KG1 (cell line): ENCODE measurements at regions not wholly inside any gene's neighbourhood (a gene's known extent, or its start where the extent isn't known, plus 50 kb on each side); places are given as distances from the start of the nearest gene placed in this dataset.

Experiments used
- DNase-seq: peaks from one replicate; lab custom pipeline; 2025; lab: John Stamatoyannopoulos, UW

DNA sequence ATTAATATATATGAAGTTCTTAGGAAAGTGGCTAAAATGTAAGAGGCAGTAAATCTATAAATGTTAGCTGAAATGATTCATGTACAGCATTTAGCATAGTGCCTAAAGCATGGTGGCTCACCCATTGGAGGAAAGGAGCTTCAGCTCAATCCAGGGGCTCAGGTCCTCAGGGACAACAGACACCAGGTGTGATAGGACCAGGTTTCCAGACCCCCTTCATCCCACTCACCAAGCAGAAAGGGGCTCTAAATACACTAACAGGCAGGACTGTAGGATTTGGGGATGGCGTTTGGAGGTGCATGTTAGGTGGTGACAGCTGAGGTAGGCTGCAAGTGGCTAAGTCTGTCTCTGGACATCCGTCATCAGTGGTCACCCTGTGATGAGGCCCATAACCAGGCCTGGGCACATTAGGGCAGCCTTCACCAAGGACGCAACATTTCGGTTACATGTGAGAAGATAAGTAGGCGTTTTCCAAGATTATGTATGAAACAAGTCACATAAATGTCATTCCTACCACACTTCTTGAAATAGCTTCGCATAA is 233.1 kb downstream of the C1orf94 start:
- DNase-seq = no peak

- DNase-seq = no peak
Measured at GRCh38 chr1:34412598-34413370, 236.1 kb downstream of the C1orf94 start.

- DNase-seq = no peak
Measured at GRCh38 chr1:34415140-34415539, 238.4 kb downstream of the C1orf94 start.

- DNase-seq = no peak
Measured at GRCh38 chr1:34418166-34418565, 241.5 kb downstream of the C1orf94 start.

DNA sequence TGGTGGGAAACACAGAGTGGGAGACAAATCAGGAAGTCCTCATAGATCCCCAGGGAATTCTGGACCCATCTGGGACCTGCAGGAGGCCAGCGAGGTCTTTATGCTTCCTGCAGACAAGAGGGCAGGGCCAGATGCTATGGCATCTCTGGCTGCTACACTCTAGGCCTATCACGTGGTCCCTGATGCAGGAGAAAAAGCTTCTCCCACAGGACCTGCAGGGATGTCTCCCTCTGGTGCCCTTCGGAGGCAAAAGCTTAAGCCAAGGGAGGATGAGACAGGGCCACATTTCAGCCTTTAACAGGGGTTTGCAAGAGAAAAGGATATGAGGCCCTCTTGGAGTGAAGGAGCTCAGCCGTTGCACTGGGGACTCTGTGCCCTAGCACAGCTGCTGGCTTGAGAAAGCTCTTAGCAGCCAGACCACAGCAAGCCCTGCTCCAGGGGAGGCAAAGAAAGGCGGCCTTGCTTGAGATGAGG is 243.0 kb downstream of the C1orf94 start:
- no peak for DNase-seq

GRCh38 chr1:34425046-34425445 is 248.3 kb downstream of the C1orf94 start:
- DNase-seq = no peak

- no peak for DNase-seq
Measured at GRCh38 chr1:34425785-34426184, 249.1 kb downstream of the C1orf94 start.

GRCh38 chr1:34426325-34426896 is 249.7 kb downstream of the C1orf94 start:
- DNase-seq = no peak

DNA sequence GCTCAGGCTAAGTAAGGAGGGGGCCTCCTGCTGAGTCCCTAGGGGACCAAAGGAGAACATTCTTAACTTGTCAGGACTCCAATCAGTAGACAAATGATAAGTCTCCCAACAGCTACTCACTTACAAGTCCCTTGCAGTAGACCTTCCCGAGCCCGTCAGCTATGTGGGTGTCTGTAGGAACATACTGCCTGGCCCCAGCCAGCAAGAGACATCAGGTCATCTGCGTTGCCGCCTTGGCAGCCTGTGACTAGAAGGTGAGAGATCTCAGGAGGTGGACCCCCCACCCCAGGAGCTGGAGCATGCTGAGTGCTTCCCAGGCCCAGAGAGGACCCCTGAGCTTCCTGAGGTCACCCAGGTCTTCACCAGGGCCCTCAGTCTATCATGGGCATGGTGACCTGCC is 250.5 kb downstream of the C1orf94 start:
- DNase-seq = no peak

- no peak for DNase-seq
Measured at GRCh38 chr1:34433099-34433498, 256.4 kb downstream of the C1orf94 start.

DNA sequence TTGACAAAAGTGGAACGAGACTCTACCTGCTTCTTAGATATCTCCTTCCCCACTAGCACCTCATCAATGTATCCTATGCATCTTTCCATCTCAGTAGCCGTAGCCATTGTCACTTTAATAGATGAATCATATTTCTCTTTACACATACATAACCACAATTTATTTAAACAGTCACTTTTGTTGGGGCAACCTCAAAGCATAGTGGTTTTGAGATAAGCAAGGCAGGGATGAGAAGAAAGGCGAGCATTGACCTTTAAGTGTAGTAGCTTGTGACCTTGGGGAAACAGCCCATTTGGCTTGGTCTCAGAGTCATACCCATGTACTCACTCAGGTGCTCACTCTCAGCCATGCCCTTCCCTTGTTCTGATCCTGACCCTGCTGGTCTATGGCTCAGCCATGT is 260.1 kb downstream of the C1orf94 start:
- no peak for DNase-seq

DNA sequence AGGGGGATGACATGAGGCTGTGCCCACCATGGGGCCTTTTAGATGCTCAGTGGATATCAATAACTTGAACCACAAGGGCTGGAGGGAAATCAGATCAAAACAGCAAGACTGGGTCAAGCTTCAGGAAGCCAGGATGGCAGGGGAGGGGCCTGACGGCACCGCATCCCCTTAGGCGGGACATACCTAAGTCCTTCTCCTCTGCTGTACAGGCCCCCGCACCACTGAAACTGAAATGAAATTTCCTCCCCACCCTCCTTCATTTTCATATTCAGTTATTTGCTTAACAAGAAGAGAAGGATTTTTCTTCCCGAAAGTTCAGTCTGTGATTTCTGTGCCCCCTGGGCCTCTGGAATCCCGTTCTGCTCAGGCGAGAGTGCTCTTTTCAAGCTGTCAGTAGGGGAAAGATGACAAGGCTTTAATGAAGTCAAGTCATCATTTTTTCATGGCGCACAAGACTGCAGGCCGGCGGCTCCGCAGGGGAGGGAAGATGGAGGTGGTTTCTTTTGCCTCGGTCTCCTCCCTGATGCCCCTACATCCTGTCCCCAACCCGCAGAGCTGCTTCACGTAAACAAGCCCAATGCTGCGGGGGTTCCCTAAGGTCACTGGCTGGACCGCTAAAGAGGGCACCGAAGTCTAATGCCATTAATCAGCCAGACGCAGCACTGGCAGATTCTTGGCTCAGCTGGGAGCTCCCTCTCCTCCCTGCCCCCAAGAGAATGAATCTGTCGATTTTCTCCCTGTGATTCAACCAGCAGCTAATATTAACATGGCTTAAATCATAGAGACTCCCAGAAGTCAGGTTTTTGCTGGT is 264.8 kb downstream of the C1orf94 start:
- no peak for DNase-seq

- no peak for DNase-seq
Measured at GRCh38 chr1:34444516-34444915, 267.8 kb downstream of the C1orf94 start.

GRCh38 chr1:34450325-34450724 is 273.6 kb downstream of the C1orf94 start:
- no peak for DNase-seq

- DNase-seq = no peak
Measured at GRCh38 chr1:34452451-34452850, 275.7 kb downstream of the C1orf94 start.

GRCh38 chr1:34455121-34455520 is 278.4 kb downstream of the C1orf94 start:
- DNase-seq = no peak

DNA sequence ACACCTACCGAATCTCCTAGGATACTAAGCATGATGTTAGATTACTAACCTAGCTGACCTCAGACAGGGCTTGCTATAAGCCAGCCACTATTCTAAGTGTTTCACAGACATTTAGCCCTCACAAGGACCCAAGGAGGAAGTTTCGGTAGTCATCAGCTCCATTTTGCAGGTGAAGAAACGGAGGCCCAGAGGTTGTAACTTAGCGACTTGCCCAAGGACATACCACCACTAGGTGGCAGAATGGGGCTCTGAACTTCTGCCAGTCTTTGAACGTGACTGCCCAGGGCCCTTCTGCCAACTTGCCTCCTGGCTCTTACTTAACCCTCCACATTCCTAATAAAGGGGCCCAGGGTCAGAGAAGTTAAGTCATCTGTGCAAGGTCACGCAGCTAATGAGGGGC is 283.5 kb downstream of the C1orf94 start:
- DNase-seq = peak; percentile 13

DNA sequence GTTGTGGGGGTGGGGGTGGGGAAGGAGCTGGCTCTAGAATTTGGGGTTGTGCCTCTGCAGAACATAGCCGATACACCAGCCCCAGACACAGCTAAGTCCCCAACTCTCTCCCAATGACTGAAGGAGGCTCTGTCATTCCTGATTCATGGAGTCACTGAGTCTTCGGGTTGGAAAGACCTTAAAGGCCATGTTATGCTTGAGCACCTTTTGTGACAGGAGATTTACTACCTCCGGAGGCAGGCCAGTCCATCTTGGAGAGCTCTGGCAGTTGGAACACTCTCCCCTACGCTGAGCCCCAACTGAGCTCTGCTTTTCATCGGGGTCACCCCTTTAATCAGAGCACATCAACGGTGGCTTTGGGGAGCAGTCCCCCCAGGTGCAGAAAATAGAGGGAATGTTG is 284.4 kb upstream of the GJB5 start:
- no peak for DNase-seq

DNA sequence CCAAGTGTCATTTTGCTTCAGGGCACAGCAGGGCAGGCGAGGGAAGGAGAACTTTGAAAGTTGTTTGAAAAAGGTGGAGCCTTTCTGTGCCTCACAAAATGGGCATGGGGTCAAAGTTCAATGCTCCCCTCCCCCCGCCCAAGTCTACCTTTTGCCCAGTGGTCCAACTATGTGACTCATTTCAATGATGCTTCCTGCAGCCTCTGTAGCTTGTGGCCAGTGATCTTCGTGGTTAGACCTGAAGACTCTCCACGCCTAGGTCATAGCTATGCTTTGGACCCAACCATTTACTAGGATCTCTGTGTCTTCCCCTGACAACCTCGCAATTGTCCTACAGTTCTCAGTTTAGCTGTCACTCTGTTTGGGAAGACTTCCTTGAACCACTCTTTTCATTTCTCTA is 280.3 kb upstream of the GJB5 start:
- no peak for DNase-seq

DNA sequence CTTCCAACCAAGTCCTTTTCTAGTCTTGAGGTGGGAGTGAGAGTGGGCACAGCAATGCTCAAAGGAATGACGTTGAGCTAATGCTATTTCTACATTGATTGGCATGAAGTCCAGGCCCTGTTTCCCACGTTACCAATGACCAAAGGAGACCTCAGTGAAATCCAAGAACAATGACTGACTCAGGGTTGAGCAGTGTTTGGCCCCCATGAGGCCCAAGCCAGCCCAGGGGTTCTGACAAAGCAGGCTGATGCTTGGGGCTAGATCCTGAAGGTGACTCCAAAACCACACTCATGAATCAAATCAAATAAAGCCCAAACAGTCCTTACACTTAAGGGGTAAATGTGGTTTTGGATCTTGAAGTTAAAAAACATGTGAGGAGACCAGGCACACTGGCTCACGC is 278.5 kb upstream of the GJB5 start:
- DNase-seq = no peak

- DNase-seq = no peak
Measured at GRCh38 chr1:34477632-34478141, 277.2 kb upstream of the GJB5 start.

- DNase-seq = no peak
Measured at GRCh38 chr1:34478515-34479076, 276.3 kb upstream of the GJB5 start.
